H1 (cell line): ENCODE measurements at regions not wholly inside any gene's neighbourhood (a gene's known extent, or its start where the extent isn't known, plus 50 kb on each side); places are given as distances from the start of the nearest gene placed in this dataset.

Experiments used
- CHD1 ChIP-seq: IDR thresholded peaks from 2 replicates; pipeline ENCODE4 v1.6.1; 2012; ENCODE audit warnings: low read depth, low read length, improper control_type of control experiment
- CHD7 ChIP-seq: fragments of 300-600 bp; sonication (generic); IDR thresholded peaks from 2 replicates; pipeline ENCODE4 v1.7.1; 2012; ENCODE audit warnings: low read length, moderate library complexity, mild to moderate bottlenecking, inconsistent platforms; ENCODE audit not compliant: insufficient replicate concordance

GRCh38 chrX:79094075-79094832 is 50.2 kb upstream of the GPR174 start (continued):
- TF ChIP-seq CHD7: no peak
- TF ChIP-seq CHD1: no peak
